ENCODE measurements at regions not wholly inside any gene's neighbourhood (a gene's known extent, or its start where the extent isn't known, plus 50 kb on each side); places are given as distances from the start of the nearest gene placed in this dataset.

DNA sequence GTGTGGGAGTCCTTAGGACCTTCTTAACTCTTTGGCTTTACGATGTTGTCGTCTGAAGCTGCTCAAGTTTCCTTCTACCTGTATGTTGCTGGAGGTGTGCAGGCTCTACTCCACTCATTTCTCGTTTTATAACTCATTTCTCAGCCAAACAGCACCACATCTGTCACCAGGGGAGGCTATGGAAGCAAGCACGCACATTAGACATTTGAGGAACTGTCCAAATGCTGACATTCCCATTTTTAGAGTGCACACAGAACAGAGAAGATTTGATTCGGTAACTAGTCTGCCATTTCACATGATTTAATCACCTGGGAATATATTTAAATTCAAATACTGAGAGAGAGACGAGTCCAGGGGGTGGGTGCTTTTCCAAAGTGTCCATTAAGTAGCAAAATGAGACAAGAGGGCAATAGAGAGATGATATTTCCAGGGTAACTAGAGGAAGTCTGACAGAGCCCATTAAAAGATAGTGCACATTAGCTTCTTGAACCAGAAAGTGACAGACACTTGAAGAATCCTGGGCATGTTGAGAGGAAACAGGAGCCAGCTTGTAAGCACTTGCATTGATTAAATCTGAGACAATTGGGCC is 793.3 kb downstream of the TDRD15 start:
- TF ChIP-seq ZNF274 (IDR thresholded peaks at IDR 0.05; ENCODE audit: low read depth, low read length) (no peak), YY1 (IDR thresholded peaks at IDR 0.05; ENCODE audit: insufficient read depth, insufficient read length) (no peak), SUZ12 (IDR thresholded peaks at IDR 0.05; ENCODE audit: extremely low read depth, insufficient read depth, insufficient read length) (no peak)
